Mucosa of descending colon (tissue), 3 donors: ENCODE measurements at regions not wholly inside any gene's neighbourhood (a gene's known extent, or its start where the extent isn't known, plus 50 kb on each side); places are given as distances from the start of the nearest gene placed in this dataset.
"Not testable (repeated sequence)": the region's sequence is repeated elsewhere in the genome, so short reads cannot be mapped to it uniquely, and the experiment has no call there.

Source experiments
- ATAC-seq: fragments of 200-7000 bp; cut with Tn5 transposase; one replicate; pipeline ENCODE4 v1.9.1; 2020; ENCODE audit warnings: mild to moderate bottlenecking, moderate library complexity
- DNase-seq, 3 donors: peaks; one replicate each; pipeline ENCODE4 v3.0.0-alpha.2; 2020
- H3K36me3 ChIP-seq: fragments of 200-600 bp; one replicate; pipeline ENCODE4 v1.8.0; 2021; ENCODE audit warnings: low read depth, mild to moderate bottlenecking
- H3K4me1 ChIP-seq: fragments of 200-600 bp; one replicate; pipeline ENCODE4 v1.8.0; 2021; ENCODE audit warnings: low read depth, mild to moderate bottlenecking
- H3K4me3 ChIP-seq: fragments of 200-600 bp; one replicate; pipeline ENCODE4 v1.8.0; 2021; ENCODE audit warnings: mild to moderate bottlenecking
- H3K9me3 ChIP-seq: fragments of 200-600 bp; one replicate; pipeline ENCODE4 v1.8.0; 2021; ENCODE audit warnings: mild to moderate bottlenecking
- intact Hi-C, 2 donors: fragments of 100-400 bp; cut with DNase I in 1 of 2; cut with micrococcal nuclease in 1 of 2; formaldehyde crosslinking; loops; one replicate each; pipeline versions ENCODE4 v1.11.0 to v1.11.1; 2022; cut with DNase I, micrococcal nuclease
- TF ChIP-seq, protein P1 (sequence below): fragments of 200-600 bp; IDR thresholded peaks from one replicate; pipeline ENCODE4 v1.8.0; 2022; ENCODE audit warnings: antibody characterized with exemption, mild to moderate bottlenecking
- donor health status: DM: no; HTN: no; CAD: no; lungs with moderate emphysema.
- donor health status: DM: no; HTN: no; CAD: no.
- donor health status: DM: no; HTN: yes; CAD: no.

DNA sequence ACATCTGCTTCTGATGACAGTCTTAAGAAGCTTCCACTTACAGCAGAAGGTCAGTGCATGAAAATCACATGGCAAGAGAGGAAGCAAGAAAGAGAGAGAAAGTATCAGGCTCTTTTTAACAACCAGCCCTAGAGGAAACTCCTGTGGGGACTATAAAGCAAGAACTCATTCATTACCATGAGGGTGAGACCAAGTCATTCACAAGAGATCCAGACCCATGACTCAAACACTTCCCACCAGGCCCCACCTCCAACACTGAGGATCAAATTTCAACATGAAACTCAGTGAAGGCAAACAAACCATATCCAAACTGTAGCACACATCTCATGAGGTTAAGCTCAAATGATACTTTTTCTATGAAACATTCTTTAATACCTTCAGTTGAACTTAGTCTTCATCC, 643.2 kb upstream of the SYNCRIP start:
- H3K4me1 ChIP-seq, result no peaks in the 10 kb centered on the region
- TF ChIP-seq, protein P1, sequence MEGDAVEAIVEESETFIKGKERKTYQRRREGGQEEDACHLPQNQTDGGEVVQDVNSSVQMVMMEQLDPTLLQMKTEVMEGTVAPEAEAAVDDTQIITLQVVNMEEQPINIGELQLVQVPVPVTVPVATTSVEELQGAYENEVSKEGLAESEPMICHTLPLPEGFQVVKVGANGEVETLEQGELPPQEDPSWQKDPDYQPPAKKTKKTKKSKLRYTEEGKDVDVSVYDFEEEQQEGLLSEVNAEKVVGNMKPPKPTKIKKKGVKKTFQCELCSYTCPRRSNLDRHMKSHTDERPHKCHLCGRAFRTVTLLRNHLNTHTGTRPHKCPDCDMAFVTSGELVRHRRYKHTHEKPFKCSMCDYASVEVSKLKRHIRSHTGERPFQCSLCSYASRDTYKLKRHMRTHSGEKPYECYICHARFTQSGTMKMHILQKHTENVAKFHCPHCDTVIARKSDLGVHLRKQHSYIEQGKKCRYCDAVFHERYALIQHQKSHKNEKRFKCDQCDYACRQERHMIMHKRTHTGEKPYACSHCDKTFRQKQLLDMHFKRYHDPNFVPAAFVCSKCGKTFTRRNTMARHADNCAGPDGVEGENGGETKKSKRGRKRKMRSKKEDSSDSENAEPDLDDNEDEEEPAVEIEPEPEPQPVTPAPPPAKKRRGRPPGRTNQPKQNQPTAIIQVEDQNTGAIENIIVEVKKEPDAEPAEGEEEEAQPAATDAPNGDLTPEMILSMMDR, result no peak
- no peak for ATAC-seq
- no peak overlapping the region for H3K4me3 ChIP-seq
- intact Hi-C loops, result no loop called here
- H3K9me3 ChIP-seq, result peaks cover 34% of the 10 kb centered on the region
- no peak for DNase-seq
- no peaks in the 10 kb centered on the region for H3K36me3 ChIP-seq

DNA sequence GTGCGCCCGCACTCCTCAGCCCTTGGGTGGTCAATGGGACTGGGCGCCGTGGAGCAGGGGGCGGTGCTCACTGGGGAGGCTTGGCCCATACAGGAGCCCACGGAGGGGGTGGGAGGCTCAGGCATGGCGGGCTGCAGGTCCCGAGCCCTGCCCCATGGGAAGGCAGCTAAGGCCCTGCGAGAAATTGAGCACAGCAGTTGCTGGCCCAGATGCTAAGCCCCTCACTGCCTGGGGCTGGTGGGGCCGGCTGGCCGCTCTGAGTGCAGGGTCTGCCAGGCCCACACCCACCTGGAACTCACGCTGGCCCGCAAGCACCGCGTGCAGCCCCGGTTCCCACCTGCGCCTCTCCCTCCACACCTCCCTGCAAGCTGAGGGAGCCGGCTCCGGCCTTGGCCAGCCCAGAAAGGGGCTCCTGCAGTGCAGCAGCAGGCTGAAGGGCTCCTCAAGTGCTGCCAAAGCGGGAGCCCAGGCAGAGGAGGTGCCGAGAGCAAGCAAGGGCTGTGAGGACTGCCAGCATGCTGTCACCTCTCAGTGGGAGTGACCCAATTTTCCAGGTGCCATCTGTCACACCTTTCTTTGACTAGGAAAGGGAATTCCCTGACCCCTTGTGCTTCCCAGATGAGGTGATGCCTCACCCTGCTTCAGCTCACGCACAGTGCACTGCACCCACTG, 642.3 kb upstream of the SYNCRIP start:
- ATAC-seq, result not testable (repeated sequence)

DNA sequence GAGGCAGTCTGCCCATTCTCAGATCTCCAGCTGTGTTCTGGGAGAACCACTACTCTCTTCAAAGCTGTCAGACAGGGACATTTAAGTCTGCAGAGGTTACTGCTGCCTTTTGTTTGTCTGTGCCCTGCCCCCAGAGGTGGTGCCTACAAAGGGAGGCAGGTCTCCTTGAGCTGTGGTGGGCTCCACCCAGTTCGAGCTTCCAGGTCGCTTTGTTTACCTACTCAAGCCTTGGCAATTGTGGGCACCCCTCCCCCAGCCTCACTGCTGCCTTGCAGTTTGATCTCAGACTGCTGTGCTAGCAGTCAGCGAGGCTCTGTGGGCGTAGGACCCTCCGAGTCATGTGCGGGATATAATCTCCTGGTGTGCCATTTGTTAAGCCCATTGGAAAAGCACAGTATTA, 640.9 kb upstream of the SYNCRIP start:
- H3K4me3 ChIP-seq, DNase-seq, intact Hi-C loops, ATAC-seq, H3K4me1 ChIP-seq, H3K36me3 ChIP-seq: not testable (repeated sequence)
- H3K9me3 ChIP-seq, result peaks cover 36% of the 10 kb centered on the region

More for the DNA sequence above, 642.3 kb upstream of the SYNCRIP start:
- DNase-seq, intact Hi-C loops, H3K4me1 ChIP-seq, H3K4me3 ChIP-seq, H3K36me3 ChIP-seq: not testable (repeated sequence)
- peaks cover 37% of the 10 kb centered on the region for H3K9me3 ChIP-seq

DNA sequence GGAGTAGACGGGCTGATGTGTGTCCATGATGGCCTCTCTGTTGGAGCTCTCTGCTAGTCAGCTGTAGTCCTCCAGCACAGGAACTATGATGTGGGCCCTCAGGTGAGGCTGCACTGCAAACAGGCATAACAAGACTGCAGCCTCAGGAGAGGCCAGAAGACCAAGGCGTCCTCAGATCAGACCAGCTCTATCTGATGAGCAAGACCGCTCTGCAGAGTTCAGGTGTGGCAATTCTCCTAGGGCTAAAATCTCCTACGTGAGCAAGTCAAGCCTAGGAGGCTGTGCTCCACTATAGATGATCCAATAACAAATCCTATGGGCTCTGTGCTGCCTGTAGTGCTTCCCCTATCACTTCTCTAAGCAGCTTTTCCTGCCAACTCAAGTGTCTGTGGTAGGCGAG, 633.4 kb upstream of the SYNCRIP start:
- intact Hi-C loops, result no loop called here
- TF ChIP-seq, protein P1, result no peak
- Histone ChIP-seq H3K4me1 (no peaks in the 10 kb centered on the region), H3K36me3 (no peaks in the 10 kb centered on the region), H3K4me3 (no peak overlapping the region), H3K9me3 (peaks cover 39% of the 10 kb centered on the region)
- ATAC-seq (no peak), DNase-seq (no peak)

DNA sequence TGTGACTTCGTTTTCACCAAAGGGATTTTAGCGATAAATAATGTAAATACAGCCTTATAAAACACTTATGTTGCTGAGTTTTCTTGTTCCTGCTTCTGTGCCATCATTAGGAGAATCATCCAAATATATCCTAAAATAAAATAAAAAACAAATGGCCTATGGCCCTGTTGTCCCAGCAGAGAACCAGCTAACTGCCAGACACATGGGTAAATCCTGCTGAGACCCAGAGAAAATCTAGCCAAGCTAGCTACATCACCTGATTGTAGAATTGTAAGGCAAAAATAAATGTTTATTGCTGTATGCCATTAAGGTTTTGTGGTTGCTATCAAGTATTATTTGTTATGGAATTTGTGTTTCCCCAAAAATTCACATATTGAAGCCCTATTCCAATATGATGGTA, 631.2 kb upstream of the SYNCRIP start:
- DNase-seq, result no peak
- peaks cover 39% of the 10 kb centered on the region for H3K9me3 ChIP-seq
- H3K36me3 ChIP-seq, result no peaks in the 10 kb centered on the region
- intact Hi-C loops, result no loop called here
- TF ChIP-seq, protein P1, result no peak
- no peaks in the 10 kb centered on the region for H3K4me1 ChIP-seq
- no peak overlapping the region for H3K4me3 ChIP-seq
- ATAC-seq, result no peak

DNA sequence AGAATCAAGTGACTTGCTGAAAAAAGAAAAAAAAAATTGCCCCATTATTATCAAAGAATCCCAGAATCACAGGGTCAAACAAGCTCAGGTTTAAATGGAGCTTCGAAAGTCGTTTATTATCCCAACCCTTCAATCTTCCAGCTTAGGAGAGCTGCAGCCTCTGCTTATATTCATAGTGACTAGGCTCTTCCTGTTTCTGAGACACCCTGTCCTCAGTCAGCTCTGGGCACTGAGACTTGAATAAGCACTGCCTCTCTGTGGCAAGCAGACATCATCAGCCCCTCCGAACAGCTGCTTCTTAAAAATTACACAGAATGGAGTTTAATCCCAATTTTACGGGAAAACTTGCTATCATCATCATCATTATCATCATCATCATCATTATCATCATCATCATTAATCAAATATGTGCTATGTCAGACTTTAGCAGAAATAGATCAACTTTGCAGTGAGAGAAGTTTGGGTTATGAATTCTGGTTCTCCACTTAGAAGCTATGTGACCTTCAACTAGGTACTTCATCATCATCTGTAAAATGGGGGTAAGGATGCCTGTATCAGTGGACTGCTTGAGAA, 614.0 kb upstream of the SYNCRIP start:
- TF ChIP-seq, protein P1, result no peak
- no peaks in the 10 kb centered on the region for H3K4me1 ChIP-seq
- DNase-seq (no peak), ATAC-seq (no peak)
- peaks cover 38% of the 10 kb centered on the region for H3K9me3 ChIP-seq
- no peaks in the 10 kb centered on the region for H3K36me3 ChIP-seq
- no peak overlapping the region for H3K4me3 ChIP-seq
- intact Hi-C loops, result no loop called here
